AML-193 (cell line): ENCODE measurements at regions not wholly inside any gene's neighbourhood (a gene's known extent, or its start where the extent isn't known, plus 50 kb on each side); places are given as distances from the start of the nearest gene placed in this dataset.

Experiments used
- DNase-seq, 2 experiments: peaks; one replicate each; lab custom pipeline; 2025; lab: John Stamatoyannopoulos, UW

- no peak for DNase-seq
Observed at GRCh38 chr2:67516899-67517530, 119.9 kb downstream of the ETAA1 start.

DNA sequence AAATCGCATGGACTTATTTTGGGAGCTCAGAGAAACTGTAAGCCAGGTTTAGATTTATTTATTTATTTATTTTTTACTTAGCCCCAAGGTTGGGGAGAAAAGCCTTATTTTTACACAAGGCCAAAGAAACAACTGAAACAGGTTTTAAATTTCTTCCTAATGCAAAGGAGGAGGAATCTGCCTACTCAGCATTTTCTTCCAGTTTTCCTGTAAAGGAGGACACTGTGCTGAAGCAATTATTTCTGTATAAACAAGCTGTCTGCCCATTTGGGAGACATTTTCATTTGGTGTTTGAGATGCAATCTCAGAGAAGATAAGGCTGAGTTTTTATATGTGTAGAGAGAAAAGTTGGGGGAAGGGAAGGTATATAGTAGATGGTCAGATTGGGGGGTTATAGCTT, 125.0 kb downstream of the ETAA1 start:
- DNase-seq: no peak

DNA sequence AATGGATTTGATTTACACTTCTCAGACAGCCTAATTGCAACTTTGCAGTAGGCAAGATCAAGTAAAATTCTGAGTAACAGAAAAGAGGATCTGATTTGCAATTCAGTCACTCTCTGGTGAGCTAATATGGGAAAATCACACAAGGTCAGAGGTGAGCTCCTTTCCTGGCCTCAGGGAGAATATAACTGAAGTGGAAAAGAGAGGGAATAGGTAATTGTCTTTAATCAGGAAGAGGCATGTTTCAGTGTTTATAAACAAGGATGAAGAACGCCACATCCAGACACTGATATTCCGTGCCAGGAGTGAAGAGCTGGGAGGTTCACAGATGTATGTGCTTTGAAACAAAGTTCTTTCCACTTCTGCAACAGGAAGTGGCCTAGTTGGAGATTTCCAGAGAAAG, 127.1 kb downstream of the ETAA1 start:
- DNase-seq: no peak

DNA sequence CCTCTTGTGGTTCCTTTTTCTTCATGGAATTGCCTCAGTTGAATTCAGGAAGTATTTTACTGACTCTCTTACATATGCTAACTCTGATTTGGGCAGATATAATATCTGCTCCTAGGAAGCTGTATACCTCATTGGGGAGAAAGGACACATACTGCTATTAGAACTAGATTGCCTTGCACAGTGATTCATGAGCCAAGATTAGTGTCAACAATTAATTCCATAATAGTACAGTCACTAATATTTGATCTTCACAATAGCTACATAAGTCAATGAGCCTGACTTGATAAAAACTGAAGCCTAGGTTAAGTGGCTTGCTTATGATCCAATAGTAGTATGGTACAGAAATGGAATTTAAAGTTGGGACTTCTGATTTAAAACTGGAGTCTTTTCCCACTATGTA, 127.6 kb downstream of the ETAA1 start:
- DNase-seq: no peak

DNA sequence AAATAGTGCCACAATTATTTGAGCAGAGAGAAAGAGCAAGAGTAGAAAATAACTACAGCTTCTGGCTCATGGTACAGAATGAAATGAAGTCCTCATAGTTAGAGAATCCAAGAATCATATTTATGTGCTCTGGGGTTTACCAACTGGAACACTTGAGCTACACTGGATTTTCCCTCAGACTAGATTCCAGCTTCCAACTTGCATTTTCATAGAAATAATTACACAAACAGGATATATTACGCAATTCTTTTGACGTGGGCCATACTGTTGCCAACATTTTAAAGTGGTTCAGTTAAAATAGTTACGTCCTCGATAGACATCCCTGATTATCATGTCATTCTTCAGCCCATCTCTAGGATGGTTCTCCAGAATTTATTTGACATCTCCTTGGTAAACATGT, 129.2 kb downstream of the ETAA1 start:
- DNase-seq: no peak

- no peak for DNase-seq
Observed at GRCh38 chr2:67528320-67528719, 131.2 kb downstream of the ETAA1 start.

GRCh38 chr2:67532387-67532786, 135.3 kb downstream of the ETAA1 start:
- DNase-seq: no peak

- DNase-seq: no peak
Observed at GRCh38 chr2:67534745-67535144, 137.6 kb downstream of the ETAA1 start.

DNA sequence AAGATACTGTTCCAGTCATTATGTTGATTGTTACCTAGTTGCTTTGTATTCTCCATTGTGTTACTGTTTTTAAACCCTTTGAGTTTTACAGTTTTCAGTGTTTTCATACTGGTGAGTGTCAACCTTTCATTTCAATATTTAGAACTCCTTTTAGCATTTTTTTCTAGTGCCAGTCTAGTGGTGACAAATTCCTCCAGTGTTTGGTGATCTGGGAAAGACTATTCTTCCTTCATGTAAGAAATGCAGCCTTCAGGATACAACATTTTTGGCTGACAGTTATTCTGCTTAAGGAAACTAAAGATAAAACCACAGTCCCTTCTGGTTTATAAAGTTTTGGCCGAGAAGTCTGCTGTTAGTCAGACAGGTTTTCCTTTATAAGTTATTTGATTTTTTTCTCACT, 143.8 kb downstream of the ETAA1 start:
- no peak for DNase-seq

- DNase-seq: no peak
Observed at GRCh38 chr2:67544286-67544685, 147.2 kb downstream of the ETAA1 start.

DNA sequence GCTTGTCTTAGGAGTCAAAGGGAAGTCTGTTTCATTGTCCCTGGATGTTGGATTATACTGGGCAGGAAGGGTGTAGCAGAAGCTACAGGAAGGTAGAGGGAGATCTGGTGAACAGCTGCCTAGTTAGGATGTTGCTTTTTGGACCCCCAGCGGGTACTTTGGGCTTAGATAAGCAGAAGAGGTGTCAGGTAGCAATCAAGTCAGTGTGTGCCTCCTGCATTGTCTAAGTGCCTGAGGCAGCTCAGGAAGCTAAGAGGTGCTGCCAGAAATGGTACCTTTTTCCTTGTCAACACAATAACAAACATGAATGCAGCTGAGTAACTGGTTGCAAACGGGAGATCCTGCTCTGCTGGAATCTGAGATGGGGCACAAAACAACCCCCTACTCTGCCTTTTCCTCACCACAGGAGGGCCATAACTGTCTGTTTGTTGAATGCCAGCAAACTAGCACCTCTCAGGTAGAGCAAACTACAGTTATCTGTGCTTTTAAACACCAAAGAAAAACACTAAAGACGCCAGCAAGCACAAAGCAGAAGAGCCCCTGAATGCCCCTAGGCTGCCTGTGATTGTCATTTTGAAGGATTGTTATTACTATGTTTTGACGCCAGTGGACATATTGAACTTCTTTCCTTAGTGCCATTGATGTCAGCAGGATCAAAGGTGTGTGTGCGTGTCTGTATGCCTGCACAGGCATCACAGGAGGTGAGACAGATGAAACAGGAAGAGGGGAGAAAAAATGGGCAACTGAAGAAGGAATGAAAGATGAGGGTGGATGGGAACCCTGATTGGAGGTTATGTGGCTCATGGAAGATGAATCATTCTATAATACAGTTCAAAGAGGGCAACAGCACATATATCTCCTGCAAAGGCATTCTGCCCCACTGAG, 151.4 kb downstream of the ETAA1 start:
- no peak for DNase-seq

GRCh38 chr2:67559156-67559555, 162.0 kb downstream of the ETAA1 start:
- DNase-seq: no peak

DNA sequence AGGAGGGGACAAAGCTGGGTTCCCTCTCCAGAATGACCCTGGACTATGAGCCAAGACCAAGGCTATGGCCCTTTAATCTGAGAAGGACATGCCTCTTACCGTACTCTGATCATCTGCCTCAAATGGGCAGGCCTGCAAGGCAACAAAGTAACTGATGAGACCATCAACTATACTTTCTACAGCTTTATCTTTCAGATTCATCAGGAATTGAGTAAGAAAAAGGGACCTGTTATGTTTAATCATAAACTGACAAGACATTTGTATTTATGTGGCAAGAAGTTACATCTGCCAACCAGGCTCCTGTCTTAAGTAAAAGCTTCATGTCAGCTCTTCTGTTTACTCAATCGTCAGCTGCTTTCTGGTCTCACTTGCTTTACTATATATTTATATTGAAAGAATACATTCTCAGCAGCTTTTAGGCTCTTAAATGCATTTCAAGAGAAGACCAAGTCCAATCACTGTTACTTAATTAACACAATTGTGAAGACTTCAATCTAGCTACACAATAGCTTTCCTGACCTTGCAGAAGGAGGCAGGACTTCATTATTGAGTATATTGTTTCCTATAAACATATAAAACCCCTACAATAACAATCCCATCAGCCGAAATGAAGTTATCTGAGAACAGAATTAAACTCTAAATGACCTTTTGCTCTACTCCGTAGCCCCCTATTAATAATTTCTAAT, 163.8 kb downstream of the ETAA1 start:
- no peak for DNase-seq

DNA sequence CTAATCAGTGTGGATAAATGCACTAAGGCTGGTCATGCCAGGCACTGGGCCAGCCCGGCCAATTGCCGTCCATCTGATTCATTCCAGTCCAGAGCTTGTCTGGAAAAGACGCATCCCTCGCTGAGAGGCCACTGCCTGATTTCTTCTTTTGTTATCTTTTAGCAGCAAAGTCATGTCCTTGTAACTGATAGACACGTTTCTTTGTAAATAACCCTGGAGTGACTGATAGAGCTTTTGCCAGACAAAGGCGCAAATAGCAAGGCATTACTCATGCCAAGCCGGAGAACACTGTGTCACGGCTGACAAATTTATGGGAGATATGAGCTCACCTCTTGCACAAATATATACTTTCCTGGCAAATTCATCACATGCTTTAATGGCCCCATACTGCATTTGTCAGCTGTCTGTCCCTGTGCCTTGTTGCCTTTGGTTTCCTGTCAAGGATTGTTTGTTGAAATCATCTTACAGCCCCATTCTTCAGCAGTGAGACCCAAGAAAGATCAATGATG, 164.4 kb downstream of the ETAA1 start:
- DNase-seq: no peak

DNA sequence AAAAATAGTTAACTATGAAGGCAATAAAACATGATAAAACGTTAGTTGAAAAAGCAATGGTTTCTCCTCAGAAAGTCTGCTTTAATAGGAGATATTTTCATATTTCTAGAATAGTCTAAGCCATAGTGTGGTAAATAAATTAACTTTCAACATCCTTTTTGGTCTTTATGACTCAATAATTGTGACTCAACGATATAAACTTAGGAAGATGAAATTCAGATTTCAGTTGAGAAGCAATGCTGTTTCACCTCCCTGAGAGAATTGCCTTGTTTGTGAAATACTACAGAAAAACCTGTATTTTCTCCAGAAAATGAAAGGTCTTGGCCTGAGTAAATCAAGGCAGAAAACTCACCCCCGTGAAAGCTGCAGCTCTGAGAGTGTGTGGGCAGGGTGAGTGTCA, 166.9 kb downstream of the ETAA1 start:
- DNase-seq: no peak

DNA sequence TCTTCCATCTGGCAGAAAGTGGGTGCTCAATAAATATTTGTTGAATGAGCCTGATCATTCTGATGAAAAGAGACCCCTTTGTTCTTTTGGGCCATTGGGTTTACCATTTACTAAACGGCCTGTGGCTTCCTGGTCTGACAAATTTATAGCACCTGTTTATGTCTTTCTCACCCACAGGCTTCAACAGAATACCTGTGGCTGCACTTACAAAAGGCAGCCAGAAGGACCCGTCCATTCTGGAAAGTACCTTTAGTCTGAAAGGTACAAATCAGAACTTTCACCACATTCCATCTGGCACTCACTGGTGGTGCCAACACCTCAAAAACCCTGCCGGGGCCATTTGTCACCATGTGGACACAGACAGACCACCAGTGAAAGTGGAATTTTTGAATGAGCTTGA, 167.5 kb downstream of the ETAA1 start:
- DNase-seq: no peak

DNA sequence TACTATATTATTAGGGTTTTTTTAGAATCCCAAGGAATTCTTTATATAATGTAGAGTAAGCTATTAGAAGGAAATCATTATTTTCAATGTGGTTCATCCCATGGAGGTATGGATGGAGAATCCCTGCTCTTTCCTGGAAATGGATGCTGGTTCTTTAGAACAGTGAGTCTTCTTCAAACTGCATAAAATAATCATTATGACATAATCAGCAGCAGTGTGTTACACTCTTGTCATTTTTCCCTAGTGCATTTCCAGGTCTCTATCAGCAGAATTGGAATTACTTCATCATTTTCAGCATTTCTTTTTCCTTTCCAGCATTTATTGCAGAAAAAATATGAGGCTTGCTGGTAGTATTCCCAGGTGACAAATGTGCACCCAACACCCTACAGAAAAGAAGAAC, 168.1 kb downstream of the ETAA1 start:
- DNase-seq: no peak

DNA sequence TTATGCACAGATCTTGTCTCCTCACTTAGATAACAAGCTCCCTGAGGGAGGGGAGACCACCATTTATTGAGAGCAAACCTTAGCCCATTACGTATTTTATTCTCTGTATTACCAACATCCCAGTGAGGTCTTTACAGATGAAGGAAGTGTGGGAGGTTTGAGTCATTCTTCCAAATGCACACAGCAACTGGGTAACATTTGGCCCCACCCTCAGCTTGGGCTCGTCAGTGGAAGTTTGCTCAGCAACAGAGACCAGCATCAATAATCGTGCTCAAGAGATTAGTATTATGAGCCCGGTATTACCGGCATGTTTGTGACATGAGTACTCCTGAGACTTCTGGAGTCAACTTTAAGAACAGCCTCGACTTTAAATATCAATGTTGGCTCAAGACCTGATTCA, 168.6 kb downstream of the ETAA1 start:
- no peak for DNase-seq

GRCh38 chr2:67566285-67566684, 169.2 kb downstream of the ETAA1 start:
- DNase-seq: no peak

DNA sequence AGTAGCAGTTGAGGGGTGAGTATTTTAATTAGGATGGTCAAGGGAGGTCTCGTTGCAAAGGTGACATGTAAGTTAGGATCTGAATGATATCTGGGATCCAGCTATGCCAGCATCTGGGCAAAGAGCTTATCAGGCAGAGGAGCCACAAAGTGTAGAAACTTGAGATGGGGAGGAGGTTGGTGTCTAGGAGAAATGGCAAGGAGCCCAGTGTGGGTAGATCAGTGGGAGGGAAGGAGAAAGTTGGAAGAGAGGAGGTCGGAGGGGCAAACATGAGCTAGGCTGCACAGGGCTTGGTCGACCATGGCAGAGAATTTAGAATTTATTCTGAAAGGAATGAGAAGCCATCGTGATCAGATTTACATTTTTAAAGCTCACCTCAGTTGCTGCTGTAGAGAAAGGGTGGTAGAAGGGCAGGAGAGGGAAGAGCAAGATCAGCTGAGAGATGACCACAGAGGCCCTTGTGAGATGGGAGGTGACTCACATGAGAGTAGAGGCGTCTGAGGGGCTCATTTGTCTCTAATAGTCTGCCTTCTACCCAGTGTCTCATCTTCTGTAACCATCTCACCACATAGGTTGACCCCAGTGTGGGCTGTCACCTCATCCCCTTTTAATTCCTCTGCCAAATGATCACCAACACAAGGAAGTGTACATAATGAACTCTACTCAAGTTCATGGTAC, 170.0 kb downstream of the ETAA1 start:
- no peak for DNase-seq

GRCh38 chr2:67567886-67568285, 170.8 kb downstream of the ETAA1 start:
- no peak for DNase-seq

DNA sequence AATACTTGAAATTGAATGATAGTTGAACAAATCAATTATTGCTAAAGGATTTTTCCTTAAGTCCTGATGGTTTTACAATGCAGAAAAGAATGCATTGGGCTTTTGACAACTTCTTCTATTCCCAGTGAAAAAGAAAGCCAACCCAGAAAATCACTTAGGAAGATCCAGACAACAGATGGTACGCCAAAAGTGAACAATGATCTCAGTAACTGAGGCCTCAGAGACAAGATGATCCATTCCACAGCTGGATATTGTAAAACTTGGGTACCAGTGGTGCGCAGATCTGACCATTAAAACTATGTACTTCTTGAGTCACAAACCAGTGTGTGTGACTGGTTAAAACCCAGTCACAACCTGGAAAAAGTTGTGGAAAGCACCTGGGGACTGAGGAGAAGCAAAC, 173.5 kb downstream of the ETAA1 start:
- DNase-seq: no peak
